DND-41 (cell line): ENCODE measurements at regions not wholly inside any gene's neighbourhood (a gene's known extent, or its start where the extent isn't known, plus 50 kb on each side); places are given as distances from the start of the nearest gene placed in this dataset.

Source experiments
- ATAC-seq: fragments of 200-7000 bp; cut with Tn5 transposase; 3 replicates; pipeline ENCODE4 v1.9.1; 2021; ENCODE audit warnings: low read depth; ENCODE audit not compliant: insufficient read depth
- DNase-seq: peaks from one replicate; pipeline ENCODE4 v3.0.0-alpha.2; 2020
- H2AFZ ChIP-seq: 2 replicates; pipeline ENCODE4 v1.6.0; 2012; ENCODE audit warnings: low read depth, low read length
- H3K27ac ChIP-seq: 2 replicates; pipeline ENCODE4 v1.5.1; 2012; ENCODE audit warnings: low read length, inconsistent platforms
- H3K27me3 ChIP-seq: fragments of 200-600 bp; sonication (generic); 2 replicates; pipeline ENCODE4 v1.6.0; 2012; ENCODE audit warnings: low read length, mild to moderate bottlenecking, inconsistent platforms; ENCODE audit not compliant: insufficient read depth, poor library complexity
- H3K36me3 ChIP-seq: 2 replicates; pipeline ENCODE4 v1.5.1; 2012; ENCODE audit warnings: low read length, inconsistent platforms; ENCODE audit not compliant: insufficient read depth
- H3K4me1 ChIP-seq: 2 replicates; pipeline ENCODE4 v1.5.1; 2012; ENCODE audit warnings: mild to moderate bottlenecking, low read length; ENCODE audit not compliant: insufficient read depth
- H3K4me2 ChIP-seq: 2 replicates; pipeline ENCODE4 v1.6.0; 2012; ENCODE audit warnings: mild to moderate bottlenecking, moderate library complexity, low read length, inconsistent platforms; ENCODE audit not compliant: insufficient read depth
- H3K4me3 ChIP-seq, 2 experiments: fragments of 200-600 bp in 1 of 2; shearing (Covaris generic) in 1 of 2; 2 replicates each; pipeline ENCODE4 v1.5.1; 2012 to 2016; ENCODE audit warnings: inconsistent platforms in 2 of 2, low read length in 2 of 2, mild to moderate bottlenecking in 2 of 2, low read depth in 1 of 2, moderate library complexity in 1 of 2
- H3K79me2 ChIP-seq: 2 replicates; pipeline ENCODE4 v1.6.0; 2012; ENCODE audit warnings: low read length, inconsistent platforms; ENCODE audit not compliant: insufficient read depth
- H3K9ac ChIP-seq: 2 replicates; pipeline ENCODE4 v1.6.0; 2012; ENCODE audit warnings: low read depth, mild to moderate bottlenecking, inconsistent platforms, low read length, moderate library complexity
- H3K9me3 ChIP-seq: 2 replicates; pipeline ENCODE4 v1.5.1; 2012; ENCODE audit warnings: low read length, moderate library complexity, mild to moderate bottlenecking, inconsistent platforms; ENCODE audit not compliant: insufficient read depth, severe bottlenecking
- H4K20me1 ChIP-seq: 2 replicates; pipeline ENCODE4 v1.6.0; 2012; ENCODE audit warnings: low read length; ENCODE audit not compliant: insufficient read depth
- EZH2 ChIP-seq: IDR thresholded peaks from 3 replicates; pipeline ENCODE4 v1.6.1; 2012; ENCODE audit warnings: borderline replicate concordance, low read depth, mild to moderate bottlenecking, moderate library complexity, low read length, inconsistent platforms; ENCODE audit not compliant: severe bottlenecking
- TF ChIP-seq, protein P1 (sequence below): IDR thresholded peaks from 2 replicates; pipeline ENCODE4 v1.5.1; 2012; ENCODE audit warnings: borderline replicate concordance, low read length, moderate library complexity, mild to moderate bottlenecking; ENCODE audit not compliant: poor library complexity, severe bottlenecking; ENCODE audit errors: extremely low read depth

DNA sequence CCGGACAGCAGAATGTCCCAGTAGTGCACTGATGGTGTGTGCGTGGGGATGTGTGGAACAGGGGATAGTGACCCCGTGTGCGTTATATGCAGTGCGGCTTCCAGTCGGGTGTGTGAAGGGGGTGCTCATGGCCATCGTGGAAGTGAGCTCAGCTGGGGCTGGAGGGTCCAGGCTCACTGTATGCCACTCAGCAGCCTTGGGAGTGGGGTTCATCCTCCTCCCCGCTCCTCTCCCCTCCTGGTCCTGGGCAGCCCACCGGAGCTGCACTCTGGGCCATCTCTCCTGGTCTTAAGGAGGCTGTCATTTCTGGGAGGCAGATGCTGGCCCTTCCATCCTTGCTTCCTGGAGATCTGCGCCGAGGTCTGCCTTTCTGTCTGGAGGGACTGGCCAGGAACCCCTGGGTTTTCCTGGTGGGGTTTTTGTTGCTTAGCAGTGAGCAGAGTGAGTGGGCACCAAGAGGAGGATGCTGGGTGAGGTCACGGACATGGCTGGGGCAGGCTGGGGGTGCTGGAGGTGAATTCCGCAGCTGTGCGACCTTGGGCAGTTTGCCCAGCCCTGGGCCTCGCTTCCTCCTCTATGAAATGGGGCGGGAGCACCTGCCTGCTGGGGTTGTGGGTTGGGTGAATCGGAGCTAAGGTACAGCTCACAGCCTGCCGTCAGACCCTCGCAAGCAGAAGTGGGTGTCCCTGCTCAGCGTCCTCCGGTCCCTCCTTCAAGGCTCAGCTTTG lies 164.1 kb downstream of the SEC14L1 start:
- Histone ChIP-seq H3K9ac (no peak overlapping the region), H3K36me3 (no peaks in the 10 kb centered on the region), H3K79me2 (no peaks in the 10 kb centered on the region), H3K27me3 (no peaks in the 10 kb centered on the region), H3K4me2 (no peak overlapping the region), H3K27ac (no peak overlapping the region), H3K4me1 (no peaks in the 10 kb centered on the region), H4K20me1 (no peaks in the 10 kb centered on the region; the same call in 1 of the 2 replicates), H3K9me3 (no peaks in the 10 kb centered on the region), H3K4me3 (no peak overlapping the region), H2AFZ (no peak overlapping the region)
- TF ChIP-seq, protein P1, sequence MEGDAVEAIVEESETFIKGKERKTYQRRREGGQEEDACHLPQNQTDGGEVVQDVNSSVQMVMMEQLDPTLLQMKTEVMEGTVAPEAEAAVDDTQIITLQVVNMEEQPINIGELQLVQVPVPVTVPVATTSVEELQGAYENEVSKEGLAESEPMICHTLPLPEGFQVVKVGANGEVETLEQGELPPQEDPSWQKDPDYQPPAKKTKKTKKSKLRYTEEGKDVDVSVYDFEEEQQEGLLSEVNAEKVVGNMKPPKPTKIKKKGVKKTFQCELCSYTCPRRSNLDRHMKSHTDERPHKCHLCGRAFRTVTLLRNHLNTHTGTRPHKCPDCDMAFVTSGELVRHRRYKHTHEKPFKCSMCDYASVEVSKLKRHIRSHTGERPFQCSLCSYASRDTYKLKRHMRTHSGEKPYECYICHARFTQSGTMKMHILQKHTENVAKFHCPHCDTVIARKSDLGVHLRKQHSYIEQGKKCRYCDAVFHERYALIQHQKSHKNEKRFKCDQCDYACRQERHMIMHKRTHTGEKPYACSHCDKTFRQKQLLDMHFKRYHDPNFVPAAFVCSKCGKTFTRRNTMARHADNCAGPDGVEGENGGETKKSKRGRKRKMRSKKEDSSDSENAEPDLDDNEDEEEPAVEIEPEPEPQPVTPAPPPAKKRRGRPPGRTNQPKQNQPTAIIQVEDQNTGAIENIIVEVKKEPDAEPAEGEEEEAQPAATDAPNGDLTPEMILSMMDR = no peak
- no peak for TF ChIP-seq EZH2
- ATAC-seq = no peak
- DNase-seq = no peak

- no peak overlapping the region for H3K4me2 ChIP-seq
- ATAC-seq = no peak
- no peak overlapping the region for H3K4me3 ChIP-seq
- no peaks in the 10 kb centered on the region for H3K27me3 ChIP-seq
- no peaks in the 10 kb centered on the region for H3K9me3 ChIP-seq
- no peak overlapping the region for H2AFZ ChIP-seq
- H4K20me1 ChIP-seq = no peaks in the 10 kb centered on the region
- H3K27ac ChIP-seq = no peak overlapping the region
- H3K36me3 ChIP-seq = no peaks in the 10 kb centered on the region
- no peak for DNase-seq
- TF ChIP-seq EZH2 = no peak
- TF ChIP-seq, protein P1 = no peak
- H3K79me2 ChIP-seq = no peaks in the 10 kb centered on the region
- no peak overlapping the region for H3K9ac ChIP-seq
- H3K4me1 ChIP-seq = no peaks in the 10 kb centered on the region
Measured at GRCh38 chr17:77306048-77306789, 165.4 kb downstream of the SEC14L1 start.

- Histone ChIP-seq H3K36me3 (no peaks in the 10 kb centered on the region), H3K9me3 (no peaks in the 10 kb centered on the region), H3K79me2 (no peaks in the 10 kb centered on the region), H4K20me1 (no peaks in the 10 kb centered on the region), H3K4me3 (no peak overlapping the region), H3K27me3 (no peaks in the 10 kb centered on the region), H2AFZ (no peak overlapping the region), H3K4me2 (no peak overlapping the region), H3K4me1 (no peaks in the 10 kb centered on the region), H3K9ac (no peak overlapping the region), H3K27ac (no peak overlapping the region)
- TF ChIP-seq, protein P1 = no peak
- TF ChIP-seq EZH2 = no peak
- ATAC-seq (no peak), DNase-seq (no peak)
Measured at GRCh38 chr17:77306790-77307478, 166.2 kb downstream of the SEC14L1 start.
